ENCODE measurements at regions not wholly inside any gene's neighbourhood (a gene's known extent, or its start where the extent isn't known, plus 50 kb on each side); places are given as distances from the start of the nearest gene placed in this dataset.
"Not testable (repeated sequence)": the region's sequence is repeated elsewhere in the genome, so short reads cannot be mapped to it uniquely, and the experiment has no call there.

GRCh38 chr21:14629461-14629860, 83.3 kb upstream of the SAMSN1 start:
- no peaks in the 10 kb centered on the region for H4K20me1 ChIP-seq (ENCODE audit: insufficient read depth, low read length, poor library complexity, severe bottlenecking)

DNA sequence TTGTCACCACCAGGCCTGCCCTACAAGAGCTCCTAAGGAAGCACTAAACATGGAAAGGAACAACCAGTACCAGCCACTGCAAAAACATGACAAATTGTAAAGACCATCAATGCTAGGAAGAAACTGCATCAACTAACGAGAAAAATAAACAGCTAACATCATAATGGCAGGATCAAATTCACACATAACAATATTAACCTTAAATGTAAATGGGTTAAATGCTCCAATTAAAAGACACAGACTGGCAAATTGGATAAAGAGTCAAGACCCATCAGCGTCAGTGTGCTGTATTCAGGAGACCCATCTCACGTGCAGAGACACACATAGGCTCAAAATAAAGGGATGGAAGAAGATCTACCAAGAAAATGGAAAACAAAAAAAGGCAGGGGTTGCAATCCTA, 77.0 kb upstream of the SAMSN1 start:
- H3K79me2 ChIP-seq (ENCODE audit: insufficient read depth, low read length); H3K36me3 ChIP-seq (ENCODE audit: insufficient read depth, low read length); H3K4me1 ChIP-seq (ENCODE audit: insufficient read depth, low read length, poor library complexity, severe bottlenecking); H4K20me1 ChIP-seq (ENCODE audit: insufficient read depth, low read length, poor library complexity, severe bottlenecking); H3K4me2 ChIP-seq (ENCODE audit: low read depth, low read length, poor library complexity, severe bottlenecking); H3K4me3 ChIP-seq (ENCODE audit: low read length, poor library complexity, severe bottlenecking); H3K27me3 ChIP-seq (ENCODE audit: insufficient read depth, low read length, poor library complexity, severe bottlenecking); H2AFZ ChIP-seq (ENCODE audit: low read length); H3F3A ChIP-seq (ENCODE audit: low read depth); H3K9me2 ChIP-seq (replicated peaks; ENCODE audit: low read depth, low read length); H3K9ac ChIP-seq (ENCODE audit: low read depth, low read length, poor library complexity, severe bottlenecking): not testable (repeated sequence)
- peaks cover 14% of the 10 kb centered on the region for H3K9me3 ChIP-seq (ENCODE audit: insufficient read depth, low read depth, low read length)

More at GRCh38 chr21:14629461-14629860, 83.3 kb upstream of the SAMSN1 start:
- Histone ChIP-seq H3K27me3 (ENCODE audit: insufficient read depth, low read length, poor library complexity, severe bottlenecking) (no peaks in the 10 kb centered on the region), H3K9me2 (replicated peaks; ENCODE audit: low read depth, low read length) (no peaks in the 10 kb centered on the region), H3K4me2 (ENCODE audit: low read depth, low read length, poor library complexity, severe bottlenecking) (peak overlapping the region; percentile 82), H3K36me3 (ENCODE audit: insufficient read depth, low read length) (no peaks in the 10 kb centered on the region), H3K4me3 (ENCODE audit: low read length, poor library complexity, severe bottlenecking) (peak overlapping the region; percentile 64), H3K4me1 (ENCODE audit: insufficient read depth, low read length, poor library complexity, severe bottlenecking) (peaks cover 43% of the 10 kb centered on the region), H3K9me3 (ENCODE audit: insufficient read depth, low read depth, low read length) (no peaks in the 10 kb centered on the region), H3F3A (ENCODE audit: low read depth) (no peaks in the 10 kb centered on the region), H2AFZ (ENCODE audit: low read length) (no peak overlapping the region), H3K9ac (ENCODE audit: low read depth, low read length, poor library complexity, severe bottlenecking) (no peak overlapping the region), H3K79me2 (ENCODE audit: insufficient read depth, low read length) (no peaks in the 10 kb centered on the region)
- TF ChIP-seq EZH2phosphoT487 (IDR thresholded peaks at IDR 0.05; ENCODE audit: borderline replicate concordance), result no peak
- TF ChIP-seq, protein P1, sequence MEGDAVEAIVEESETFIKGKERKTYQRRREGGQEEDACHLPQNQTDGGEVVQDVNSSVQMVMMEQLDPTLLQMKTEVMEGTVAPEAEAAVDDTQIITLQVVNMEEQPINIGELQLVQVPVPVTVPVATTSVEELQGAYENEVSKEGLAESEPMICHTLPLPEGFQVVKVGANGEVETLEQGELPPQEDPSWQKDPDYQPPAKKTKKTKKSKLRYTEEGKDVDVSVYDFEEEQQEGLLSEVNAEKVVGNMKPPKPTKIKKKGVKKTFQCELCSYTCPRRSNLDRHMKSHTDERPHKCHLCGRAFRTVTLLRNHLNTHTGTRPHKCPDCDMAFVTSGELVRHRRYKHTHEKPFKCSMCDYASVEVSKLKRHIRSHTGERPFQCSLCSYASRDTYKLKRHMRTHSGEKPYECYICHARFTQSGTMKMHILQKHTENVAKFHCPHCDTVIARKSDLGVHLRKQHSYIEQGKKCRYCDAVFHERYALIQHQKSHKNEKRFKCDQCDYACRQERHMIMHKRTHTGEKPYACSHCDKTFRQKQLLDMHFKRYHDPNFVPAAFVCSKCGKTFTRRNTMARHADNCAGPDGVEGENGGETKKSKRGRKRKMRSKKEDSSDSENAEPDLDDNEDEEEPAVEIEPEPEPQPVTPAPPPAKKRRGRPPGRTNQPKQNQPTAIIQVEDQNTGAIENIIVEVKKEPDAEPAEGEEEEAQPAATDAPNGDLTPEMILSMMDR (conservative IDR thresholded peaks at IDR 0.05; ENCODE audit: low read length), result no peak

DNA sequence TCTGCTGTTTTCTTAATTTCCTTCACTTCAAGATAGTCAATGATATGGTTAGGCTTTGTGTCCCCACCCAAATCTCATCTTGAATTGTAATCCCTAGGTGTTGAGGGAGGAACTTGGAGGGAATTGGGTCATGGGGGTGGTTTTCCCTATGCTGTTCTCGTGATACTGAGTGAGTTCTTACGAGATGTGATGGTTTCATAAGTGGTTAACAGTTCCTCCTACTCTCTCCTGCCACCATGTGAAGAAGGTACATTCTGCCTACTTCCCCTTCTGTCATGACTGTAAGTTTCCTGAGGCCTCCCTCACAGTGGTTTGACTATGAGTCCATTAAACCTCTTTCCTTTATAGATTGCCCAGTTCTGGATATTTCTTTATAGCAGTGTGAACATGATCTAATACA, 74.0 kb upstream of the SAMSN1 start:
- Histone ChIP-seq H3K9me3 (ENCODE audit: insufficient read depth, low read depth, low read length) (peaks cover 14% of the 10 kb centered on the region), H3K27me3 (ENCODE audit: insufficient read depth, low read length, poor library complexity, severe bottlenecking) (no peaks in the 10 kb centered on the region), H3K4me2 (ENCODE audit: low read depth, low read length, poor library complexity, severe bottlenecking) (no peak overlapping the region), H3K79me2 (ENCODE audit: insufficient read depth, low read length) (no peaks in the 10 kb centered on the region), H3K9ac (ENCODE audit: low read depth, low read length, poor library complexity, severe bottlenecking) (no peak overlapping the region), H3K4me3 (ENCODE audit: low read length, poor library complexity, severe bottlenecking) (no peak overlapping the region), H3K36me3 (ENCODE audit: insufficient read depth, low read length) (no peaks in the 10 kb centered on the region; the same call in 1 of the 2 replicates), H4K20me1 (ENCODE audit: insufficient read depth, low read length, poor library complexity, severe bottlenecking) (no peaks in the 10 kb centered on the region), H3F3A (ENCODE audit: low read depth) (no peaks in the 10 kb centered on the region), H3K4me1 (ENCODE audit: insufficient read depth, low read length, poor library complexity, severe bottlenecking) (peaks cover 19% of the 10 kb centered on the region), H2AFZ (ENCODE audit: low read length) (no peak overlapping the region), H3K9me2 (replicated peaks; ENCODE audit: low read depth, low read length) (no peaks in the 10 kb centered on the region)
- TF ChIP-seq, protein P1 (conservative IDR thresholded peaks at IDR 0.05; ENCODE audit: low read length), result no peak
- TF ChIP-seq EZH2phosphoT487 (IDR thresholded peaks at IDR 0.05; ENCODE audit: borderline replicate concordance), result no peak

- H4K20me1 ChIP-seq (ENCODE audit: insufficient read depth, low read length, poor library complexity, severe bottlenecking), result no peaks in the 10 kb centered on the region
- peaks cover 19% of the 10 kb centered on the region for H3K4me1 ChIP-seq (ENCODE audit: insufficient read depth, low read length, poor library complexity, severe bottlenecking)
- no peaks in the 10 kb centered on the region; the same call in 1 of the 2 replicates for H3K36me3 ChIP-seq (ENCODE audit: insufficient read depth, low read length)
- no peaks in the 10 kb centered on the region for H3F3A ChIP-seq (ENCODE audit: low read depth)
- H3K9me3 ChIP-seq (ENCODE audit: insufficient read depth, low read depth, low read length), result peaks cover 14% of the 10 kb centered on the region
- H2AFZ ChIP-seq (ENCODE audit: low read length), result no peak overlapping the region
- peak overlapping the region; percentile 49 for H3K4me2 ChIP-seq (ENCODE audit: low read depth, low read length, poor library complexity, severe bottlenecking)
- peak; percentile 78; the same call in 1 of the 2 replicates for TF ChIP-seq EZH2phosphoT487 (IDR thresholded peaks at IDR 0.05; ENCODE audit: borderline replicate concordance)
- TF ChIP-seq, protein P1 (conservative IDR thresholded peaks at IDR 0.05; ENCODE audit: low read length), result no peak
- H3K4me3 ChIP-seq (ENCODE audit: low read length, poor library complexity, severe bottlenecking), result peak overlapping the region; percentile 22
- no peaks in the 10 kb centered on the region for H3K27me3 ChIP-seq (ENCODE audit: insufficient read depth, low read length, poor library complexity, severe bottlenecking)
- no peaks in the 10 kb centered on the region for H3K9me2 ChIP-seq (replicated peaks; ENCODE audit: low read depth, low read length)
- H3K9ac ChIP-seq (ENCODE audit: low read depth, low read length, poor library complexity, severe bottlenecking), result no peak overlapping the region
- H3K79me2 ChIP-seq (ENCODE audit: insufficient read depth, low read length), result no peaks in the 10 kb centered on the region
These were observed 71.8 kb upstream of the SAMSN1 start for GRCh38 chr21:14617871-14618270.

All from Loucy (cell line).